ENCODE measurements at regions not wholly inside any gene's neighbourhood (a gene's known extent, or its start where the extent isn't known, plus 50 kb on each side); places are given as distances from the start of the nearest gene placed in this dataset.

GRCh38 chr13:44052780-44053184, 173.1 kb downstream of the LACC1 start:
- no peak for TF ChIP-seq POLR2A (IDR thresholded peaks at IDR 0.05; ENCODE audit: low read depth, low read length)
- no peak for TF ChIP-seq TAF1 (IDR thresholded peaks at IDR 0.05; ENCODE audit: borderline replicate concordance, low read depth, low read length)
- no peak for TF ChIP-seq POLR2AphosphoS5 (IDR thresholded peaks at IDR 0.05; ENCODE audit: low read depth, low read length)

Measured in GM12892 (cell line).